ENCODE measurements at regions not wholly inside any gene's neighbourhood (a gene's known extent, or its start where the extent isn't known, plus 50 kb on each side); places are given as distances from the start of the nearest gene placed in this dataset.
"Not testable (repeated sequence)": the region's sequence is repeated elsewhere in the genome, so short reads cannot be mapped to it uniquely, and the experiment has no call there.

DNA sequence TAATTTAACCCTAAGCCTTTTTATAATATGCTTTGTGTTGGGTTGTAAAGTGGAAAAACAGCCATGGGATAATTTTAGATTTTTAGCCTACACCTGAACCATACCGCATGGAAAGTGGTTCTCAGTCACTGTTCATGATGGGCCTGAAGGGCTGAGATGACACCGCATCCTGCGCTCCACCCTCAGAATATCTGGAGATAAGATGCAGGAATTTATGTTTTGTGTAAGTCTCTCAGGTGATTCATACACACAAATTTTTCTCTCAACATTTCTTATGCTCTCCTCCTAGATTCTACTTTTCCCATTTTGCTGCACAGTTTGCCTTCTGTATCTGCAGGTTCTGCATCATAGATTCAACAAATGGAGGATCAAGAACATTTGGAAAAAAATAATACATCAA is 191.3 kb upstream of the PHACTR1 start:
- no peak for DNase-seq

DNA sequence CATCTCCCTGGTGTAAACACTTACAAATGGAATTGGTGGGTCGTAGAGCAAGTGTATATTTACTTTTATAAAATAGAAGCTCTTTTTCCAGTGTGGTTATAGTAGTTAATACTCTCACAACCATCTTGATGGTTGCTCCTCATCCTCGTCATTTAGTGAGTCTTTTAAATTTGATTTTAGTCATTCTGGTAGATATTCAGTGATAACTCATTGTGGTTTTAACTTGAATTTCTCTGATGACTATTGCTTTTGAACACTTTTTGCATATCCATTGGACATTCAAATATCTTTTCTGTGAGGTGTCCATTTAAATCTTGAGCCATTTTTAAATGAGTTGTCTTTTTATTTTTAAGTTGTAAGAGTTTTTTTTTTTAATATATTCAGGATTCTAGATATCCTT is 189.2 kb upstream of the PHACTR1 start:
- DNase-seq, result no peak

DNA sequence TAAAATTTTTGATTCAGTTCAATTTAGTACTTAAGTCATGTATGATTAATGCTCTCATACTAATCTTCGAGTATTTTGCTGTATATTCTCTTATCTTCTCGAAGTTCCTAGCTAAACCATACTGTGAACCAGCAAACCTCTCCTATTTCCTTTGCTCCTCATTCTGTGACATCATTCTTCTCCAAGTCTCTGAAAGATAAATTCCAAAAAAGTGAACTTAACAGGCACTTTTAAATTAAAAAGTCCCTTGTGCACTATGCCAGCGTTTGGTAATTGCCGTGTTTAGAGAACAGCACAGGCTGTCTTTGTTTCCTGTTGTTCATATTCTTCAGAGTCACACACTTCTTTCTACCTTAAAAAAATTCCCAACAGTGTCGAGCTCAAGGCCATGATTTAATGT is 188.4 kb upstream of the PHACTR1 start:
- DNase-seq, result no peak

DNA sequence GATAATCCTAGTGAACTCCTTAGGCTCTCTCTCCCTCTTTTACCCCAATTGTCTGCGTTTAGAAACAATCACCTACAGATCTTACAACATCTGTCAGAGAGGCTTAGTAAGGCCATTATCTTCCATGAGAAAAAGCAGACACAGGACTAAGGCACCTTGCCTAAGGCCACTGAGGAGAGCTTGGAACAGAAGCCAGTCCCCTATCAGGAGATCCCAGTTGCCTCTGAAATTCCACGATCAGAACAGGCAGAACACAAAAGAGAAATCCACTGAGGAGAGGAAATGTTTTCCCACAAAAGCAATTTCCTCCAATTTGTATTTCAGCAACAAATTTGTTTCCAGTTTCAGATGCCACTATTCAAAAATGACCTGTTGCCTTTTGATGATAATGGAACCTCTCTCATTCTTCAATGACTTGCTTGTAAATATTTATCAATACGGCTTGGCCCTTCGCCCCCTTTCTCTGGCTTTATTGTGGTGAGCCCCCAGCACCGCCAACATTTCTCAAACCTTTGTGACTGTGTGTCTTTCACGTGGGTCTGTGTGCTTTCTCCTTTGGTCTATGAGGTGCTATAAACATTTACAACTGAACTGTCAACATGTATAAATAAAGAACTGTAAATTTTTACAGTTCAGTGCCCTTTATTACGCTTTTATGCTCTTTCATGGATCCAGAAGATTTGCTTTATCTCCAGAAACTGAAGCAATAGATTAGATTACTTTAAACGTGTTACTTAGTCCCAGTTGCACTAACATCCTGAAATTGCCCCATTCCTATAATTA is 187.8 kb upstream of the PHACTR1 start:
- DNase-seq, result no peak

DNA sequence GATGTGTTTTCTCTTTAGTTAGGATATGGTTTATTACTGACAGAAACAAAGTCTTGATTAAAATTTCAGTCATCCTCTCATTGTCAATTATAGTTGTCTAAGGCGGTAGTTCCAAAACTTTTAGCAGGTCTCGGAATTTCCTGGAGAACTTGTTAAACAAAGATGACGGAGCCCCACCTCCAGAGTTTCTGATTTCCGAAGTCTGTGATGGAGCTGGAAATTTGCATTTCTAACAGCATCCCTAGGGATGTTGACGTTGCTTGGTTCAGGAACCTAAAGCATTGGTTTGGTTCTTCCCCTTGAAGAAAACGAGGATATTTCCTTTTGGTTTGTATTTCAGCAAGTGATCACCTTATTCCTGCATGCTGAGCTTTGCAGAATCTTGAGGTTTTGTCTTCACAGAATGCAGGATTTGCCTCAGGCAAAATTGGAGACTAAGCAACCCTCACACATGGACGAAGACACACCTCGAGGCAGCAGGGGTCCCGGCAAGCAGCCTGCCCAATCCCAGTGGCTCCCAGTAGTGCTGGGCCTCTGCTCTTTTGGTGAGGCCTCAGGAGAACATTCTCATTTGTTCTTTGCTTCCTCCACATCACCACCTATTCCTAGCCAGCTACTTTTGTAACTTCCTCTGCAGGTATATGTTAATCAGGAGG is 187.1 kb upstream of the PHACTR1 start:
- DNase-seq, result no peak

DNA sequence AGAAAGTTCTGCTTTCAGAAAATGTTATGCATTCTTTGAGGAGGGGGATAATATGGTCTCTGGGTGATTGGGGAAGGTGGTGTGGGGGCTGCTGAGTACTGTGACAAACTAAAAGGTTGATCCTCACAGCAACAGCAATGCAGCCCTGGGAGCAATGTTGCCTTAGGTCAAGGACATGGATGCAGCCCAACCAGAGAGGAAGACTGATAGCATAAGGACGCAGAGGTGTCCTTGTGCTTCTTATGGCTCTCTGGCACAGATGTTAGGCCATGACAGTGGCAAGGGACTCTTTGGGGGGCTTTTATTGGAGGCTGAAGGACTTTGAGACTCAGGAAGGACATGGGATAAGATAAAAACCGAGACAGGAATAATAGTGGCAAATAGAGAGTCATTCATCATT is 186.2 kb upstream of the PHACTR1 start:
- DNase-seq, result no peak

DNA sequence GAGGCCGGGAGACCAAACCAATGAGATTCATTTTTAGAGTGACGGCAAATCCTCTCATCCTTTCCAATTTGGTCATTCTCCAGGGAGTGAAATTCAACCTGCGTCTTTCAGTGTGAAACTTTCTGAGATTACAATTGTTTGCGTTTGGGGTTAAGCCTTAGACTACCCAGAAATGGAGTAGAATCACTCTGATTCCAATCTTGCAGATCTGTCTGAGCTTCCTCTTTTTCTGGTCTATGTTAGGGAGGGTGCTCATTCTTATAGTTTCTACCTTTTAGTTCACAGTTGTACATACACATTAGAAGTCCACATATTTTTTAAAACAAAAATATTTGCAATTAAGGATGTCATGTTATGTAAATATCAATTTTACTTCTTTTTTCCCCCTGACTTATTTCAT is 183.0 kb upstream of the PHACTR1 start:
- no peak for DNase-seq

DNA sequence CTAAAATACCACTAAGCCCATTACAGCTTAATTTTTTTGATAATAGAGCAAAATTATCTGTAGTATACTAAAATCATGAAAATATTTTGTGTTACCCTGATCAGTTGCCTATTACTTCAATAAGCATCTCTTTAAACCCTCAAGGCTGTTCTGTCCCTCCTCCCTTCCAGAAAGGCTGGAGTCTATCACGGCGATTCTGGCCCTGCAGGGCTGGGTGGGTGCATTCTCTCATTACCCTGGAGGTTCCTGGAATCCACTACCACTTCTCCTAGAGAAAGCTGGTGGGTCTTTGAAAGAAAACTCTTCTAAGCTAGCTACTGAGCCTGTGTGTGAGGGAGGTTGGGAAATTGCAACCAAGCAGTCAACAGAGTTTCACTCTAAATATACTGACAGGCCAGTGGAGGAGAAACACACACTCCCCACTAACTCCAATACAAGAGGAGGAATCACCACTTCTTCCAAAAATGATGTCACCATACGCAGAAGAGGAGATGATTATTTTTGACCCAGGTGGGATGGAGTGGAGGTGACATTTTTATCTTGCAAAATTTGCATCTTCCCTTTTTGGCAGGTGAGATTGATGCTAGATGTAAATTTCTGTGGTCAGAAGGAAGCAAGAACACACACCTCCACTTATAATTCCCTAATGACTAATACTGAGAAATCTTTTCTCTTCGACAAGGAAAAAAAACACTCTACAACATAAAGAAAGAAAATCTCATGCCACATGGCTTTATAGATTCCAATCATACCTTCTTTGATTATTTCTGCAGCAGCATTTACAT is 182.3 kb upstream of the PHACTR1 start:
- no peak for DNase-seq

DNA sequence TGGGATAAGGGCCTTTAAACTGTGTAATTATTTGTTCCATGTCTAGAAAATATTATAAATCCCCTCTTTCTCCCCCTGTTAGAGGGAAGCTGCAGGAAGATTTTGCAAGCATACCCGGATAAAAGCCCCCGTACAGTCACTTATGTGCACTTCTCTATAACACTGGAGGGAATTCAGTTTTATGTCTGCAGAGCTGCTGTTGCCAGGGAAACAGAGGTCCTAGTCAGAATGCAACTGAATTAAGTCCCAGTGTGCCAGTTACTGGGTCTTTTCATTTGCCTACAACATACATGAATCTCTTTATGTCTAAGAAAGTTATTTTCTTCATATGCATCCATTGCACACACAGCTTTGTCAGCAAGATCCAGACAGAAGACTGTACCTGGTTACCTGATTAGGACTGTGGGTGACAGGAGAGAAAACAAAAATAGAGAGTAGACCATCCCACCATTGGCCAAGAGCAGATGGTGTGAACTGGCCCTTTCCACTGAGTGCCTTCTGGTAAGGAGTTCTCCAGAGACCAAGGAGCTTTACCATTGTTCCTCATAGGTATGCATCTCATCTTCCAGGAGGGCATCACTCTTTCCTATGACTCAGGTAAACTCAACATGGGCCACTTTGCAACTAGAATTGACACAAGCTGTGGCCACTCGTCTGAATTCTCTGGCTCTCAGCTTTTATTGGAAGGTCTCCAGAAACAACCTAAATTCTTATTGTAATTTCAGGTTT is 180.8 kb upstream of the PHACTR1 start:
- no peak for DNase-seq

DNA sequence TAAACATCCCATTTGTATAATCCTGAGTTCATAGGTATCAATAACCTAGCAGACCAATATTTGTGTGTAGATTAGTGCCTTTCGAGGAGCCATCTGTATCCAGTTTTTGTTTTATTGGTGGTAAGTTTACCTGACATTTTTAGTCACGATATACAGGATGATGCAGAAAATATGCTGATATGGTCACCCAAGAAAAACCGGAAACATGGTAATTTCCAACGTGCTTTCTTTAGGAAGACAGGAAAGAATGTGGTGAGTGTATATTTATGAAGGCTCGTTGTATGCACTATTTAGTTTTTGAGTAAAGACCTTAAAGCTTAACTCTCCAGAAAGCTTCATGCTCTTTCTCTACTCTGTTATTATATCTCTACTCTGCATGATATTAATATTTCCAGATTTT is 180.2 kb upstream of the PHACTR1 start:
- no peak for DNase-seq

DNA sequence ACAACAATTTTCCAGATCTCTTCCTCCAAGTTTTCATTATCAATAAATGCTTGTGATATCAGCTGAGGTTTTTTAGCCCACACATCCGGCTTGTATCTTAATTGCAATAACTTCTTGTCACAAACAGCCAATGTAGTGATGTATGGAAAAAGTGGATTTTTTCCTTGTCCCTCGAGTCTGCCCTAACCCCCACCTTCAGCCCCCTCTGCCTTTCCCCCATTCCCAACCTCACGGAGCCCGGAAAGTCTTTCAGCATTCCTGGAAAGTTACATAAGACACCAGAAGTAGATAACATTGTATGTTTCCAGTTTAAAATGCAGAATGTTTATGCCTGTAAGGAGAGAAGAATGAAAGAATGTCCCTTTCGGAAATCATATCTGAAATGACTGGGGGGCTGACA is 179.2 kb upstream of the PHACTR1 start:
- no peak for DNase-seq

DNA sequence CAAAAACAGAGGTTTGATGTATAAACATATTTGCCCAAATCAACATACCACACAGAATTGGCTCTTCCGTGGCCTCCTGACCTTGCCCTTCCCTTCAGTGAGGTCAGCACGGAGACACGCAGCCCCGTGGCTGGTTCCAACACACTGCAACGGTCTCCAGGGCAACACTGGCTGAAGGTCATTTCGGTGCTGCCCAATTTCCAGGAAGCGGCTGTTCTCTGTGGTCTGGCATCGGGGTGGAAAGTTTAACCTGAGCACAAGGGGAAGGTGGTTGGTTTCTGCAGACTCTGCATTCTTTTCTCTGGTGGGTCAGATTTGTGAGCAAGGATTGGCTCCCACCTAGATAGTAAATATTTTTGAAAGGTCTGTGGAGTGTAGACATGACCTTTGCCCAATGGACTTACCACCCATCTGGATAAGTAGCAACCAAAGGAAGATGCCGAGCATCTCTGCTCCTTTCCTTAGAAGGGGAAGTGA is 177.6 kb upstream of the PHACTR1 start:
- DNase-seq, result no peak

DNA sequence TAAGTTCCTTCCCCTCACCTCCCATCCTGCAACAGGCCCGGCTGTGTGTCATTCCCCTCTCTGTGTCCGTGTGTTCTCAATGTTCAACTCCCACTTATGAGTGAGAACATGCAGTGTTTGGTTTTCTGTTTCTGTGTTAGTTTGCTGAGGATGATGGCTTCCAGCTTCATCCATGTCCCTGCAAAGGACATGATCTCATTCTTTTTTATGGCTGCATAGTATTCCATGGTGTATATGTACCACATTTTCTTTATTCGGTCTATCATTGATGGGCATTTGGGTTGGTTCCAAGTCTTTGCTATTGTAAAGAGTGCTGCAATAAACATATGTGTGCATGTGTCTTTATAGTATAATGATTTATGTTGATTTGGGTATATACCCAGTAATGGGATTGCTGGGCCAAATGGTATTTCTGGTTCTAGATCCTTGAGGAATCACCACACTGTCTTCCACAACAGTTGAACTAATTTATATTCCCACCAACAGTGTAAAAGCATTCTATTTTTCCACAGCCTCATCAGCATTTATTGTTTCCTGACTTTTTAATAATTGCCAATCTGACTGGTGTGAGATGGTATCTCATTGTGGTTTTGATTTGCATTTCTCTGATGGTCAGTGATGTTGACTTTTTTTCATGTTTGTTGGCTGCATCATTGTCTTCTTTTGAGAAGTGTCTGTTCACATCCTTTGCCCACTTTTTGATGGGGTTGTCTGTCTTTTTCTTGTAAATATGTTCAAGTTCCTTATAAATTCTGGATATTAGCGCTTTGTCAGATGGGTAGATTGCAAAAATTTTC is 174.1 kb upstream of the PHACTR1 start:
- not testable (repeated sequence) for DNase-seq

DNA sequence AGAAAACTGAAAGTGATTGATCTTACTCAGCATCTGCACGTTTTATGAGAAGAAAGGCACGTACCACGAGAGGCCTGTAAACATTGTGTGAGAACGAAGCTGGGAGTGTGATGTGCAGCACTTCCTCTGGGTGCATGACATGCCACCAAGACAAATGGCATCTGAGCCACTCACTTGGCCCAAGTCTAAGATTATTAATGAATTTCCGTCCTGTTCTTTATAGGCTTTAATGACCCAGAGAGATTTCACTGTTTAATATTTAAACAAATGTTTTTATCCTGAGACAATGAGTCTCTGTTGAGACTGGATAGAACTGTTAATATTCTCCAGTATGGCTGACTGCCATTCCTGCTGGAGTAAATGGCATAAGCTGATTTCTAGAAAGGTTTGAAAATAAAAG is 172.6 kb upstream of the PHACTR1 start:
- DNase-seq, result no peak

DNA sequence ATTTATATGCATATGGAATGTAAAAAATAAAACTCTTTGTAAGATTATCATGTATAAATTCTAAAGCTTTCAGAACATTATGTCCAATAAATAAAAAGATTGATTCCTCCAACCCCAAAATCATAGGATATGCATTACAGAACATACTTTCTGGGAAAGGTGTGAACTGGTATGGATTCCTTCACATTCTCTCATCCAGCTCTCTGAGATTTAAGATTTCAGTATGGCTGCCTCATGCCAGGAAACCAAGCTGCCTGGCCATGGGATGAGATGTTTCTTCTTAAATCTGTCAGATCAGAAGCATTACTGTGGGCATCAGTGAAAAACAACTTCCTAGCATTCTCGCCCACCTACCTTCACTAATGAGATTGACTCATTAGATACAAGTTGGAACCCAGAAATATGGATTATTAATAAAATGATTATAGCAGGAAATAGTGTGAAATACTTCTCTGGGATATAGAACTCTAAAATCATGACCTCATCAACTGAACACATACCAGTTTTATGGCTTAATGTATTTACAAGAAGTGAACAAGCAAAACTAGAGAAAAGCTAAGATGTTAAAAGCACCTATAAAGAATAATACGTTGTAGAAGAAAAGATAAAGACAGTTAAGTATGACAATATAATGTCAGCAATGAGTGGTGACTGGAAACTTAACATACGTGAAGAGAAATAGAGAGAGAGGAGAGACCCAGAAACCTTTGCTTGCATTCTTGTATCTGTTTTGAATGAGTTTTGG is 171.6 kb upstream of the PHACTR1 start:
- DNase-seq, result no peak

DNA sequence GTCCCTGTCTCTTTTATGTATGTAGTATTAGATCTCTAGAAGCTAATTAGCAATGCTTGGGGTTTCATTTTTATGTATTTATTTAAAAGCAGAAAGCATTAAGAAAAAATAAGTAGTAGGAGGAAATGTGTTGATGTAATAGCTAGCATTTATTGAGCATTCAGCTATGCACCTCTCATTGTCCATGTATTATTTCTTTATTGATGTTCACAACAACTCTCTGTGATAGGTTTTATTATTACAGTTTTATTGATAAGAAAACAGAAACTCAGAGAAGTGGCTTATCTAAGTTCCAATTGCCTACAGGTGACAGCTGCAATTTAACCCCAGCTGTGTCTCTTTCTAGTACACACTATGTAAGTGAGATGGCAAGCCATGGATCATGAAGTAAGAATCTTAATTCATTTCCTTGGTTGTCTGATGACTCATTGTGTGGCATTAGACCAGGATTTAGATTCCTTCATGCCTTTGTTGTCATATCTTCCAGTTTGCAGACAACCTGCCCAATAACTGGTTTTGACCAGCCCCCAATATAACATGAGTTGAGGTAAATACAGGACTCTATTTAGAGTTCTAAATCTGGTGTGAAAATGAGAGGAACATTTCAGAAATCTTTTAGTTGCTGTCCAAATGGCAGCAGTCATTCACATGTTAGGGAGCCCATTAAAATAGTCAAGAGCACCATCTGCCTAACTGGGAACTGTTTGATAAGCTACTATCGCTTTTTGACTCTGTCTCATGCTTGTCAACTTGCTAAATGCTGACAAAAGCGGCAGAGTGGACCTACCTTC is 170.8 kb upstream of the PHACTR1 start:
- no peak for DNase-seq

DNA sequence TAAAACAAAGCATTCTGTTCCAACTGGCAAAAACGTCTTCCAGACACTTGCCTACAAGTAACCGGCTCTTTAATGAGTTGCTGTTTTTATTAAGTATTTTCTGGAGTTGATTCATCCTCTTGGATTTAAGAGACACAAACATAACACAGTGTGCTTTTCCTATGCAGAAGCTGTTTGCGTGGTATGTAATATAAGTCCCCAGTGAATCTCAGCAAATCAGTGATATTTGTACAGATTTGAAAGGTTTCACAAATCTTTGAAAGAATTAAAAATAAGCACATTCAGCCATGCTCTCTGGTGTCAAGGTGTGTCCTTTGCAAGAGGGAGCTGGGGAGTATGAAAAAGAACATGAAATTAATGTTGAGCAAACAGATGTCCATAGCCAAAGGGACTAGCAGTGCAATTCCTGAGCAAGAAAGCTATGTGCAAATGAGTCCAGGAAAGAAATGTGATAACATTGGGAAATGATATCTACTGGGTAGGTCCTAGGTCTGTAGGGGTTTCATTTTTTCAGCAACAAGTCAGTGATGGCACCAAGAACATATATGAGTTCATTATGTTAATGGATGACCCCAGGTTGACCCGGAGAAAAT is 170.1 kb upstream of the PHACTR1 start:
- DNase-seq, result no peak

DNA sequence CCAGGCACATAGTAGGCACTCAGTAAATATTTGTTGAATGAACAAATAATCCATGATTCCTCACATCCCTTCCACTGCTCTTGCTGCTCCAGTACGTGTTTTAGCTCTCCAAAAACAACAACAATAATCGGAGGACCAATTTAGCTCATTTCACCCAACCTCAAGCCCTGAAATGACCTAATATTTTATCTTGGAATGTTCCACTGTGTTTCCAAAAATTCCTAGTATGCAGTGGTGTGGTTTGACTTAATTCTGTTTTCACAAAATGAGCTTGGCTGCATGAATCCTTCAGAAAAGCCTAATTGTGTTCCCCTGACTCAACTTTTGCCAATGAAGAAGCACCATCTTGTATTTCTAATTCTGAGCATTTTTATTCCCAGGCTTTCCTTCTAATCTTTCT is 168.0 kb upstream of the PHACTR1 start:
- no peak for DNase-seq

DNA sequence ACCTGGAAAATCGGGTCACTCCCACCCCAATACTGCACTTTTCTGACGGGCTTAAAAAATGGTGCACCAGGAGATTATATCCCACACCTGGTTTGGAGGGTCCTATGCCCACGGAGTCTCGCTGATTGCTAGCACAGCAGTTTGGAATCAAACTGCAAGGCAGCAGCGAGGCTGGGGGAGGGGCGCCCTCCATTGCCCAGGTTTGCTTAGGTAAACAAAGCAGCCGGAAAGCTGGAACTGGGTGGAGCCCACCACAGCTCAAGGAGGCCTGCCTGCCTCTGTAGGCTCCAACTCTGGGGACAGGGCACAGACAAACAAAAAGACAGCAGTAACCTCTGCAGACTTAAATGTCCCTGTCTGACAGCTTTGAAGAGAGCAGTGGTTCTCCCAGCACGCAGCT is 167.1 kb upstream of the PHACTR1 start:
- DNase-seq, result not testable (repeated sequence)

DNA sequence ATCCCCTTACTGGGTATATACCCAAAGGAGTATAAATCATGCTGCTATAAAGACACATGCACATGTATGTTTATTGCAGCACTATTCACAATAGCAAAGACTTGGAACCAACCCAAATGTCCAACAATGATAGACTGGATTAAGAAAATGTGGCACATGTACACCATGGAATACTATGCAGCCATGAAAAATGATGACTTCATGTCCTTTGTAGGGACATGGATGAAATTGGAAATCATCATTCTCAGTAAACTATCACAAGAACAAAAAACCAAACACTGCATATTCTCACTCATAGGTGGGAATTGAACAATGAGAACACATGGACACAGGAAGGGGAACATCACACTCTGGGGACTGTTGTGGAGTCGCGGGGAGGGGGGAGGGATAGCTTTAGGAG is 161.7 kb upstream of the PHACTR1 start:
- DNase-seq, result not testable (repeated sequence)

All from NCI-H2081 (cell line).